Suprapubic skin (tissue), 4 donors: ENCODE measurements at regions not wholly inside any gene's neighbourhood (a gene's known extent, or its start where the extent isn't known, plus 50 kb on each side); places are given as distances from the start of the nearest gene placed in this dataset.

Experiments used
- POLR2A ChIP-seq, 2 donors: fragments of 450-650 bp; IDR thresholded peaks; one replicate each; pipeline ENCODE4 v1.6.1; 2017; ENCODE audit warnings: antibody characterized with exemption in 2 of 2, mild to moderate bottlenecking in 2 of 2, moderate library complexity in 2 of 2
- POLR2AphosphoS5 ChIP-seq, 3 donors: sonication (generic); formaldehyde crosslinking; IDR thresholded peaks; one replicate each; pipeline ENCODE4 v1.6.1; 2017; ENCODE audit warnings: antibody characterized with exemption in 3 of 3
- TF ChIP-seq, protein P1 (sequence below), 2 donors: fragments of 200-600 bp in 1 of 2; fragments of 450-650 bp in 1 of 2; sonication (generic) in 1 of 2; IDR thresholded peaks; one replicate each; pipeline ENCODE4 v1.5.1; 2016 to 2019; ENCODE audit warnings: antibody characterized with exemption in 2 of 2, mild to moderate bottlenecking in 1 of 2, moderate library complexity in 1 of 2

- TF ChIP-seq, protein P1, sequence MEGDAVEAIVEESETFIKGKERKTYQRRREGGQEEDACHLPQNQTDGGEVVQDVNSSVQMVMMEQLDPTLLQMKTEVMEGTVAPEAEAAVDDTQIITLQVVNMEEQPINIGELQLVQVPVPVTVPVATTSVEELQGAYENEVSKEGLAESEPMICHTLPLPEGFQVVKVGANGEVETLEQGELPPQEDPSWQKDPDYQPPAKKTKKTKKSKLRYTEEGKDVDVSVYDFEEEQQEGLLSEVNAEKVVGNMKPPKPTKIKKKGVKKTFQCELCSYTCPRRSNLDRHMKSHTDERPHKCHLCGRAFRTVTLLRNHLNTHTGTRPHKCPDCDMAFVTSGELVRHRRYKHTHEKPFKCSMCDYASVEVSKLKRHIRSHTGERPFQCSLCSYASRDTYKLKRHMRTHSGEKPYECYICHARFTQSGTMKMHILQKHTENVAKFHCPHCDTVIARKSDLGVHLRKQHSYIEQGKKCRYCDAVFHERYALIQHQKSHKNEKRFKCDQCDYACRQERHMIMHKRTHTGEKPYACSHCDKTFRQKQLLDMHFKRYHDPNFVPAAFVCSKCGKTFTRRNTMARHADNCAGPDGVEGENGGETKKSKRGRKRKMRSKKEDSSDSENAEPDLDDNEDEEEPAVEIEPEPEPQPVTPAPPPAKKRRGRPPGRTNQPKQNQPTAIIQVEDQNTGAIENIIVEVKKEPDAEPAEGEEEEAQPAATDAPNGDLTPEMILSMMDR (IDR thresholded peaks at IDR 0.05): no peak
- no peak for TF ChIP-seq POLR2A (IDR thresholded peaks at IDR 0.05)
- no peak for TF ChIP-seq POLR2AphosphoS5 (IDR thresholded peaks at IDR 0.05)
Observed at GRCh38 chr10:71065659-71066058, 146.7 kb upstream of the UNC5B start.
